ENCODE measurements at regions not wholly inside any gene's neighbourhood (a gene's known extent, or its start where the extent isn't known, plus 50 kb on each side); places are given as distances from the start of the nearest gene placed in this dataset.

GRCh38 chr17:14738652-14738988 is 437.7 kb downstream of the HS3ST3B1 start:
- no peak for TF ChIP-seq POLR2A (IDR thresholded peaks at IDR 0.05)
- TF ChIP-seq CTCF (IDR thresholded peaks at IDR 0.05) = no peak

All from right lobe of liver (tissue), 4 donors.